Progenitor cell of endocrine pancreas (in vitro differentiated cells): ENCODE measurements at regions not wholly inside any gene's neighbourhood (a gene's known extent, or its start where the extent isn't known, plus 50 kb on each side); places are given as distances from the start of the nearest gene placed in this dataset.

Experiments used
- DNase-seq: peaks from one replicate; pipeline ENCODE4 v3.0.0; 2021; ENCODE audit warnings: low spot score; ENCODE audit not compliant: unreplicated experiment
- H3K27ac Mint-ChIP-seq: 2 replicates; pipeline ENCODE4 v1.8.0; 2021; ENCODE audit warnings: mild to moderate bottlenecking, moderate library complexity, mixed read lengths
- H3K27me3 Mint-ChIP-seq: 2 replicates; pipeline ENCODE4 v1.8.0; 2021; ENCODE audit warnings: mixed read lengths
- H3K36me3 Mint-ChIP-seq: 2 replicates; pipeline ENCODE4 v1.8.0; 2022; ENCODE audit warnings: mixed read lengths; ENCODE audit not compliant: insufficient read depth
- H3K4me1 Mint-ChIP-seq: 2 replicates; pipeline ENCODE4 v1.8.0; 2021; ENCODE audit warnings: low read depth, mixed read lengths
- H3K4me3 Mint-ChIP-seq: 2 replicates; pipeline ENCODE4 v1.8.0; 2021; ENCODE audit warnings: low read depth, mild to moderate bottlenecking, moderate library complexity, mixed read lengths
- H3K9me3 Mint-ChIP-seq: 2 replicates; pipeline ENCODE4 v1.8.0; 2021; ENCODE audit warnings: low read depth, mixed read lengths
- TF ChIP-seq, protein P1 (sequence below): fragments of 200-600 bp; sonication (generic); IDR thresholded peaks from one replicate; pipeline ENCODE4 v1.5.0; 2021; ENCODE audit warnings: antibody characterized with exemption, mild to moderate bottlenecking; ENCODE audit not compliant: unreplicated experiment

DNA sequence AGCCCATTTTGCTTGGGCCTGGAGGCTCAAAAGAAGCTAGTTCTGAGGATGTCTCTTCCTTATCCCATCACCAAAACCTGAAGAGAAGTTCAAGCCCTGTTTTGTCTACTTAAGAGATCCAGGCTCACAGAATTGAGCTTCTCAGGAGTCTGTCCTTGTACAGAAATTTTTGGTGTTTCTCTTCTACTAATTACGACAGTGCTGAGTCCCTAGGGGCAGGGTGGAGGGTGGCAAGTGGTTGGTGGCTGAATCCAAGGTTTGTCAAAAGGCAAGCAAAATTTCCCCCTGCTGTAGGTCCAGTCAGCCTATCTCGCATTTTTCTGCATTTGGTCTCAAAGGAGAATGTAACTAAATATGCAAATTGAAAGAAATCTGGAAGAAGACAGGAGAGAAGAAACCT lies 377.9 kb downstream of the SMARCA1 start:
- Mint-ChIP-seq H3K9me3 (peaks cover 6% of the 10 kb centered on the region), H3K27ac (peak overlapping the region; percentile 75)

DNA sequence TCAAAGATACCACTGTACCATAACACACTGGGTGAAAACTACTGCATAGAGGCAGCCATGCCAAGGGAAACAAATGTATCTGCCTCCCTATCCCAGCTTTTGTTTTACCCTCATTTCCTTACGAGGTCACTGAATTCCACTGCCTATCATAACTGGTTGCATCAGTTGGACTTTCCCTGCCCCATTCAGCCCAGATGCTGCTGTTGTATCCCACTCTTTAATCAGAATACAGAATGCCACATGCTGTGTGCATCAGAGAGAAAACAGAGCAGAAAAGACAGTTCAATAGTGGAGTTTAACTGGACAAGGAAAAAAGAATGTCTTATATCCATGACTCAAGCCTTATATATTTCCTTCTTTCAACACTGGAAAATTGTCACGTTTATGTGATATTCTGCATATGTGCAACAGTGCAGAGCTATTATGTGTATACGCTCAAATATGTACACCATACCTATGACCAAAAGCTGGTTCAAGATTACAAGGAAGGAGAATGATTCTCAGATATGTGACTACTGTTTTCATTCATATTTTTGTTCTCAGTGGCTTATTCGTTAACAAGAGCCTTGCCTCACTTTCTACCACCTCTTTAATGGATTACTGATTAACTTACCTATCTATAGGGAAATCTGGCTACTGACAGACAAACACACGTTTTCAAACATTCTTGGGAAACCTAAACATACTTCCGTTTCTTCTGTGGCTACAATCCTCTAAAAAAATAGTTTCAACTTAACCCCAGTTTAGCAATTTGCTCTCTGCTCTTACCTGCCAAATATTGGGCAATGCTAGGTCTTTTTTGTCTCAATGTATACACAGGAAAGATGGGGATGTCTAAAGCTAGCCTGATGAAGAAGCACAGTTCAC lies 378.9 kb downstream of the SMARCA1 start:
- no peak for DNase-seq
- no peak overlapping the region for H3K4me3 Mint-ChIP-seq
- no peaks in the 10 kb centered on the region for H3K9me3 Mint-ChIP-seq
- no peaks in the 10 kb centered on the region for H3K36me3 Mint-ChIP-seq
- TF ChIP-seq, protein P1, sequence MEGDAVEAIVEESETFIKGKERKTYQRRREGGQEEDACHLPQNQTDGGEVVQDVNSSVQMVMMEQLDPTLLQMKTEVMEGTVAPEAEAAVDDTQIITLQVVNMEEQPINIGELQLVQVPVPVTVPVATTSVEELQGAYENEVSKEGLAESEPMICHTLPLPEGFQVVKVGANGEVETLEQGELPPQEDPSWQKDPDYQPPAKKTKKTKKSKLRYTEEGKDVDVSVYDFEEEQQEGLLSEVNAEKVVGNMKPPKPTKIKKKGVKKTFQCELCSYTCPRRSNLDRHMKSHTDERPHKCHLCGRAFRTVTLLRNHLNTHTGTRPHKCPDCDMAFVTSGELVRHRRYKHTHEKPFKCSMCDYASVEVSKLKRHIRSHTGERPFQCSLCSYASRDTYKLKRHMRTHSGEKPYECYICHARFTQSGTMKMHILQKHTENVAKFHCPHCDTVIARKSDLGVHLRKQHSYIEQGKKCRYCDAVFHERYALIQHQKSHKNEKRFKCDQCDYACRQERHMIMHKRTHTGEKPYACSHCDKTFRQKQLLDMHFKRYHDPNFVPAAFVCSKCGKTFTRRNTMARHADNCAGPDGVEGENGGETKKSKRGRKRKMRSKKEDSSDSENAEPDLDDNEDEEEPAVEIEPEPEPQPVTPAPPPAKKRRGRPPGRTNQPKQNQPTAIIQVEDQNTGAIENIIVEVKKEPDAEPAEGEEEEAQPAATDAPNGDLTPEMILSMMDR: no peak
- peak overlapping the region; percentile 87 for H3K27ac Mint-ChIP-seq
- no peaks in the 10 kb centered on the region for H3K27me3 Mint-ChIP-seq
- H3K4me1 Mint-ChIP-seq: peaks cover 73% of the 10 kb centered on the region

More for the DNA sequence above, 377.9 kb downstream of the SMARCA1 start:
- Mint-ChIP-seq H3K27me3 (no peaks in the 10 kb centered on the region), H3K4me1 (peaks cover 66% of the 10 kb centered on the region), H3K36me3 (peaks cover 1% of the 10 kb centered on the region), H3K4me3 (no peak overlapping the region)
- no peak for DNase-seq
- TF ChIP-seq, protein P1: no peak

DNA sequence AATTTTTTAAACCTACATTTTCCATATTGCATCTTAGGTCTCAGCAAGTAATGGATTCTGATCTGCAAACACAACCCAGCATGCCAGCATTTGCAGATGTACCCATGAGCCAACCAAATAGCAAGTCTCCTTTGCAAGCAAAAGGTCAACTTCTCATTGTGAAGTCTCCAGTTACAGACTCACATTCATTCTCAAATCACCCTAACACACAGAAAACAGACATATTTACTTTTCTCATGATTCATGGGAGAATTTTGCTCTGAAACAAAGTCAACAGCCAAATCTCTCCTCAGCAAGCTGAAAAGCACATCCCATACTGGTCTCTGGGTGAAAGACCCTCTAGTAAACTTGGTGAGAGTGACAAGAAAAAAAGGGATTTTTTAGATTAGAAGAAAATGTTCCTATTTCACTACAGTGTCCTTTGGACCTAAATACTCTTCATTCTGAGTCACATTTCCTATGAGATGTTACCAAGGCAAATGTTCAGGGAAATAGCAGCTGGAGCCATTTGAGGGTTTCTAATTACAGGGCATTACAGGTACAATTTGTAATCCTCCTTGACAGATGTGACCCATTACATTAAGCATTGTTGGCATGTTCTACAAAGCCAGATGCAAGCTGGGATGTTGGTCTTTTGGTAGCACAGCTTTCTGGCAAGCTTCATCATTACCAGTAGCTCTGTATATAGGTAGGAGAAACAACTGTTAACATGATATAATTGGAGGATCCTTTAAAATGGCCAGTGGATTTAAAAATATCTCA lies 383.3 kb downstream of the SMARCA1 start:
- Mint-ChIP-seq H3K4me1 (peaks cover 69% of the 10 kb centered on the region), H3K27ac (peak overlapping the region; percentile 81), H3K9me3 (peaks cover 7% of the 10 kb centered on the region), H3K36me3 (no peaks in the 10 kb centered on the region), H3K4me3 (peak overlapping the region; percentile 4), H3K27me3 (no peaks in the 10 kb centered on the region)
- DNase-seq: no peak
- TF ChIP-seq, protein P1: no peak

DNA sequence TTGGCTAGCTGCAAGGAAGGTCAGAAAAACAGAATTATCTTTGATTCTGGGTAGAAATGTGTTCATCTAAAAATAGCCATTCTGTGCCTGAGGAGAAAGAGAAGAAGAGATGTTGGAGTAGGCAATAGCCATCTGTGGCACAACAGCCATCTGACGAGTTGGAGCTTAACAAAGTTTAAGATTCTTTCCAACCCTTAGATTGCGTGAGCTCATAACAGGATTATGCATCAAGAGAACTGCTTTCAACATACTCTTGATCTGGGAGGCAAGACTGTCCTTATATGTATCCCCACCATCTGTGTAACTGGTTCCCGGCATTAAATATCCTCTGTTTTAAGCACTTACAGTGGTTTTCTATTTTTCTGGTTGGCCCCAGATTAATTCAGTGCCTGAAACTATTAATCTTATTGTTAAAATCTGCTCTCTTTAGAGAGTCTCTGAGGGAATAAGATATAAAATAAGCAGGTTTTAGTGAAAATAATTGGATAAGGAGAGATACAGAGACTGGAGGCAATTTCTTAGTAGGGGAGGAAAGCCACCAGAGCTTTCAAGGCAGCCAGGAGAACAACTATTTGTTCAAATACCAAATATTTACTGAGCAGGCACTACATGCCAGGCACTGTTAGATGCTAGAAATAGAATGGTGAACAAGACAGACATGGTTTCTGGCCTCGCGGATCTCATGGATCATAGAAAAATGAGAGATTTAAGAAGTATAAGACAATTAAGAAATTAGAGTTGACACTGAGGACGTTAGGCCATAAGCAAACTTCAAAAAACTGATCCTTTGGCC lies 398.0 kb downstream of the SMARCA1 start:
- Mint-ChIP-seq H3K9me3 (peaks cover 8% of the 10 kb centered on the region), H3K27me3 (no peaks in the 10 kb centered on the region), H3K4me3 (no peak overlapping the region), H3K27ac (no peak overlapping the region), H3K4me1 (peaks cover 40% of the 10 kb centered on the region), H3K36me3 (peaks cover 1% of the 10 kb centered on the region)
- no peak for DNase-seq
- TF ChIP-seq, protein P1: no peak

DNA sequence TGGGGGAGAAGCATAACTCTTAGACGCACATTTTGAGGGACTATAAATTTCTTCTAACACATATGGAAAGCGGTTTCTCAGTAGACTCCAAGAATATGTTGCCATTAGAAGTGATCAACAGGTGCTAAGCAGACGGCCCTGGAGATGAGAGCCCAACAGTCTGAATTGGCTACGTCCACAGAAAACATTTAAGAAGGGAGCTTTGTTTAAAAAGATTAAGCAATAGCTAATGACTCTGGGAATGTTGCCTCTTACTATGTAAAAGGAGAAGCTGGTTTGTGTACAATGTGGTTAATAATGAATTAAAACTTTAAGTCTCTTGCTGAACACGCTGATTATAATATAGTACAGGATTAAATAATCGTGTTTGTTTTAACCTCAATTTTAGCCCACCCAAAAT lies 399.5 kb downstream of the SMARCA1 start:
- H3K27me3 Mint-ChIP-seq: no peaks in the 10 kb centered on the region
- no peak overlapping the region for H3K27ac Mint-ChIP-seq
- H3K9me3 Mint-ChIP-seq: peaks cover 8% of the 10 kb centered on the region
- TF ChIP-seq, protein P1: no peak
- H3K4me1 Mint-ChIP-seq: peaks cover 44% of the 10 kb centered on the region
- no peak overlapping the region for H3K4me3 Mint-ChIP-seq
- peaks cover 1% of the 10 kb centered on the region for H3K36me3 Mint-ChIP-seq
- DNase-seq: no peak
